ENCODE measurements at regions not wholly inside any gene's neighbourhood (a gene's known extent, or its start where the extent isn't known, plus 50 kb on each side); places are given as distances from the start of the nearest gene placed in this dataset.

DNA sequence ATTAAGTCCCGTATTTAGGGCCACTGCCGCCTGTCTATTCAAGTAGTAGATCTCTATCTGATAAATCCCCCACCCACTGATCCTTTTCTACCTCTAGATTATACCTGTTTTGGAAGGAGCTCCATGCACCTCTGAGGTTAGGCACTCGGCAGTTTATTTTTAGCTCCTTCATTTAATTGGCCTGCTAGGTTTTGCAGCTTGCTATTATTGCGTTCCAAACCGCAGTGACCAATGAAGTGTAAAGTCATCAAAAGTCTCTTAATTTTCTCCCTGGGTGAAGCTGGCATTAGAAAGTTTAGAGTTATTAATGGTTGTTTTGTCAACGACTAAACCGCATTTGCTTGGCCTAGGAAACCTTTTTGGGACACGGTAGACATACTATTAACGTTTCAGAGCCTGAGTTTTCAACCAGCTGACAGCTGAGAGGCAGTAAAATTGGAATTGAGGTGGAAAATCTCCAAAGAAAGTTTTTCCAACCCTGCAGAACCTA is 60.0 kb downstream of the RFPL4B start:
- Mint-ChIP-seq H3K4me1 (peaks cover 18% of the 10 kb centered on the region), H3K27me3 (ENCODE audit: insufficient read depth, low read depth, poor library complexity) (no peaks in the 10 kb centered on the region), H3K9me3 (peaks cover 3% of the 10 kb centered on the region; the same call in 2 of the 3 replicates), H3K4me3 (no peak overlapping the region), H3K27ac (no peak overlapping the region), H3K36me3 (ENCODE audit: low read depth) (no peaks in the 10 kb centered on the region)
- Histone ChIP-seq H3K36me3 (ENCODE audit: insufficient read depth) (no peaks in the 10 kb centered on the region), H3K4me1 (ENCODE audit: insufficient read depth) (peaks cover 20% of the 10 kb centered on the region), H2AFZ (no peak overlapping the region), H3K27ac (ENCODE audit: low read depth) (no peak overlapping the region), H3K4me2 (no peak overlapping the region), H4K20me1 (replicated peaks; ENCODE audit: insufficient read depth) (no peaks in the 10 kb centered on the region), H3K79me2 (replicated peaks; ENCODE audit: insufficient read depth) (no peaks in the 10 kb centered on the region), H3K27me3 (ENCODE audit: insufficient read depth) (no peaks in the 10 kb centered on the region), H3F3A (replicated peaks; ENCODE audit: low read depth) (no peaks in the 10 kb centered on the region), H3K9me2 (ENCODE audit: insufficient read depth) (0 out of 2 replicates have a peak, but pooled peaks cover 5% of the 10 kb centered on the region), H3K4me3 (no peak overlapping the region)
- DNase-seq (ENCODE audit: low spot score) (no peak), ATAC-seq (no peak)
- TF ChIP-seq, protein P1, sequence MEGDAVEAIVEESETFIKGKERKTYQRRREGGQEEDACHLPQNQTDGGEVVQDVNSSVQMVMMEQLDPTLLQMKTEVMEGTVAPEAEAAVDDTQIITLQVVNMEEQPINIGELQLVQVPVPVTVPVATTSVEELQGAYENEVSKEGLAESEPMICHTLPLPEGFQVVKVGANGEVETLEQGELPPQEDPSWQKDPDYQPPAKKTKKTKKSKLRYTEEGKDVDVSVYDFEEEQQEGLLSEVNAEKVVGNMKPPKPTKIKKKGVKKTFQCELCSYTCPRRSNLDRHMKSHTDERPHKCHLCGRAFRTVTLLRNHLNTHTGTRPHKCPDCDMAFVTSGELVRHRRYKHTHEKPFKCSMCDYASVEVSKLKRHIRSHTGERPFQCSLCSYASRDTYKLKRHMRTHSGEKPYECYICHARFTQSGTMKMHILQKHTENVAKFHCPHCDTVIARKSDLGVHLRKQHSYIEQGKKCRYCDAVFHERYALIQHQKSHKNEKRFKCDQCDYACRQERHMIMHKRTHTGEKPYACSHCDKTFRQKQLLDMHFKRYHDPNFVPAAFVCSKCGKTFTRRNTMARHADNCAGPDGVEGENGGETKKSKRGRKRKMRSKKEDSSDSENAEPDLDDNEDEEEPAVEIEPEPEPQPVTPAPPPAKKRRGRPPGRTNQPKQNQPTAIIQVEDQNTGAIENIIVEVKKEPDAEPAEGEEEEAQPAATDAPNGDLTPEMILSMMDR (conservative IDR thresholded peaks at IDR 0.05; ENCODE audit: low read depth in 2 of 2) = no peak
- TF ChIP-seq, protein P2, sequence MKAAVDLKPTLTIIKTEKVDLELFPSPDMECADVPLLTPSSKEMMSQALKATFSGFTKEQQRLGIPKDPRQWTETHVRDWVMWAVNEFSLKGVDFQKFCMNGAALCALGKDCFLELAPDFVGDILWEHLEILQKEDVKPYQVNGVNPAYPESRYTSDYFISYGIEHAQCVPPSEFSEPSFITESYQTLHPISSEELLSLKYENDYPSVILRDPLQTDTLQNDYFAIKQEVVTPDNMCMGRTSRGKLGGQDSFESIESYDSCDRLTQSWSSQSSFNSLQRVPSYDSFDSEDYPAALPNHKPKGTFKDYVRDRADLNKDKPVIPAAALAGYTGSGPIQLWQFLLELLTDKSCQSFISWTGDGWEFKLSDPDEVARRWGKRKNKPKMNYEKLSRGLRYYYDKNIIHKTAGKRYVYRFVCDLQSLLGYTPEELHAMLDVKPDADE (IDR thresholded peaks at IDR 0.05) = no peak
- TF ChIP-seq ZNF331 (CRISPR knock-in tag; IDR thresholded peaks at IDR 0.05; ENCODE audit: low read depth) (no peak), CREB1 (CRISPR knock-in tag; IDR thresholded peaks at IDR 0.05; ENCODE audit: low read depth) (no peak)

DNA sequence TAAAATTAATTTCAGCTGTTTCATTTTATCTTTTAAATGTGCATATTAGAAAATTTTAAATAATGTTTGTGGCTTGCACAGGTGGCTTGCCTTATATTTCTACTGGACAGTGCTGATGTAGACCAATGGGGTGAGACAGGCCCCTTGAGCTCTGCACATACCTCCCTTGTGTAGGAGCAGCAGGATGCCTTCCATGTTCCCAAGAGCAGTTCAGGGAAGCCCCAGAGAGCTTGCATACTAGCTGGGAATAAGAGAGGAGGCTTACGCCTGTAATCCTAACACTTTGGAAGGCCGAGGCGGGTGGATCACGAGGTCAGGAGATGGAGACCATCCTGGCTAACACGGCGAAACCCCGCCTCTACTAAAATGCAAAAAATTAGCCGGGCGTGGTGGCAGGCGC is 61.4 kb downstream of the RFPL4B start:
- Histone ChIP-seq H3K4me2 (peak overlapping the region; percentile 39; the same call in 1 of the 2 replicates), H3K9me2 (ENCODE audit: insufficient read depth) (no peaks in the 10 kb centered on the region), H3K27me3 (ENCODE audit: insufficient read depth) (no peaks in the 10 kb centered on the region), H4K20me1 (replicated peaks; ENCODE audit: insufficient read depth) (no peaks in the 10 kb centered on the region), H2AFZ (peak overlapping the region; percentile 72; the same call in 1 of the 2 replicates), H3K79me2 (replicated peaks; ENCODE audit: insufficient read depth) (no peaks in the 10 kb centered on the region), H3K27ac (ENCODE audit: low read depth) (no peak overlapping the region), H3K4me1 (ENCODE audit: insufficient read depth) (peaks cover 20% of the 10 kb centered on the region), H3K36me3 (ENCODE audit: insufficient read depth) (no peaks in the 10 kb centered on the region), H3F3A (replicated peaks; ENCODE audit: low read depth) (no peaks in the 10 kb centered on the region), H3K4me3 (no peak overlapping the region)
- TF ChIP-seq, protein P3, sequence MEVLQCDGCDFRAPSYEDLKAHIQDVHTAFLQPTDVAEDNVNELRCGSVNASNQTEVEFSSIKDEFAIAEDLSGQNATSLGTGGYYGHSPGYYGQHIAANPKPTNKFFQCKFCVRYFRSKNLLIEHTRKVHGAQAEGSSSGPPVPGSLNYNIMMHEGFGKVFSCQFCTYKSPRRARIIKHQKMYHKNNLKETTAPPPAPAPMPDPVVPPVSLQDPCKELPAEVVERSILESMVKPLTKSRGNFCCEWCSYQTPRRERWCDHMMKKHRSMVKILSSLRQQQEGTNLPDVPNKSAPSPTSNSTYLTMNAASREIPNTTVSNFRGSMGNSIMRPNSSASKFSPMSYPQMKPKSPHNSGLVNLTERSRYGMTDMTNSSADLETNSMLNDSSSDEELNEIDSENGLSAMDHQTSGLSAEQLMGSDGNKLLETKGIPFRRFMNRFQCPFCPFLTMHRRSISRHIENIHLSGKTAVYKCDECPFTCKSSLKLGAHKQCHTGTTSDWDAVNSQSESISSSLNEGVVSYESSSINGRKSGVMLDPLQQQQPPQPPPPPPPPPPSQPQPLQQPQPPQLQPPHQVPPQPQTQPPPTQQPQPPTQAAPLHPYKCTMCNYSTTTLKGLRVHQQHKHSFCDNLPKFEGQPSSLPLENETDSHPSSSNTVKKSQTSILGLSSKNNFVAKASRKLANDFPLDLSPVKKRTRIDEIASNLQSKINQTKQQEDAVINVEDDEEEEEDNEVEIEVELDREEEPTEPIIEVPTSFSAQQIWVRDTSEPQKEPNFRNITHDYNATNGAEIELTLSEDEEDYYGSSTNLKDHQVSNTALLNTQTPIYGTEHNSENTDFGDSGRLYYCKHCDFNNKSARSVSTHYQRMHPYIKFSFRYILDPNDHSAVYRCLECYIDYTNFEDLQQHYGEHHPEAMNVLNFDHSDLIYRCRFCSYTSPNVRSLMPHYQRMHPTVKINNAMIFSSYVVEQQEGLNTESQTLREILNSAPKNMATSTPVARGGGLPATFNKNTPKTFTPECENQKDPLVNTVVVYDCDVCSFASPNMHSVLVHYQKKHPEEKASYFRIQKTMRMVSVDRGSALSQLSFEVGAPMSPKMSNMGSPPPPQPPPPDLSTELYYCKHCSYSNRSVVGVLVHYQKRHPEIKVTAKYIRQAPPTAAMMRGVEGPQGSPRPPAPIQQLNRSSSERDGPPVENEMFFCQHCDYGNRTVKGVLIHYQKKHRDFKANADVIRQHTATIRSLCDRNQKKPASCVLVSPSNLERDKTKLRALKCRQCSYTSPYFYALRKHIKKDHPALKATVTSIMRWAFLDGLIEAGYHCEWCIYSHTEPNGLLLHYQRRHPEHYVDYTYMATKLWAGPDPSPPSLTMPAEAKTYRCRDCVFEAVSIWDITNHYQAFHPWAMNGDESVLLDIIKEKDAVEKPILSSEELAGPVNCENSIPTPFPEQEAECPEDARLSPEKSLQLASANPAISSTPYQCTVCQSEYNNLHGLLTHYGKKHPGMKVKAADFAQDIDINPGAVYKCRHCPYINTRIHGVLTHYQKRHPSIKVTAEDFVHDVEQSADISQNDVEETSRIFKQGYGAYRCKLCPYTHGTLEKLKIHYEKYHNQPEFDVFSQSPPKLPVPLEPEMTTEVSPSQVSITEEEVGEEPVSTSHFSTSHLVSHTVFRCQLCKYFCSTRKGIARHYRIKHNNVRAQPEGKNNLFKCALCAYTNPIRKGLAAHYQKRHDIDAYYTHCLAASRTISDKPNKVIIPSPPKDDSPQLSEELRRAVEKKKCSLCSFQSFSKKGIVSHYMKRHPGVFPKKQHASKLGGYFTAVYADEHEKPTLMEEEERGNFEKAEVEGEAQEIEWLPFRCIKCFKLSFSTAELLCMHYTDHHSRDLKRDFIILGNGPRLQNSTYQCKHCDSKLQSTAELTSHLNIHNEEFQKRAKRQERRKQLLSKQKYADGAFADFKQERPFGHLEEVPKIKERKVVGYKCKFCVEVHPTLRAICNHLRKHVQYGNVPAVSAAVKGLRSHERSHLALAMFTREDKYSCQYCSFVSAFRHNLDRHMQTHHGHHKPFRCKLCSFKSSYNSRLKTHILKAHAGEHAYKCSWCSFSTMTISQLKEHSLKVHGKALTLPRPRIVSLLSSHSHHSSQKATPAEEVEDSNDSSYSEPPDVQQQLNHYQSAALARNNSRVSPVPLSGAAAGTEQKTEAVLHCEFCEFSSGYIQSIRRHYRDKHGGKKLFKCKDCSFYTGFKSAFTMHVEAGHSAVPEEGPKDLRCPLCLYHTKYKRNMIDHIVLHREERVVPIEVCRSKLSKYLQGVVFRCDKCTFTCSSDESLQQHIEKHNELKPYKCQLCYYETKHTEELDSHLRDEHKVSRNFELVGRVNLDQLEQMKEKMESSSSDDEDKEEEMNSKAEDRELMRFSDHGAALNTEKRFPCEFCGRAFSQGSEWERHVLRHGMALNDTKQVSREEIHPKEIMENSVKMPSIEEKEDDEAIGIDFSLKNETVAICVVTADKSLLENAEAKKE (CRISPR knock-in tag; IDR thresholded peaks at IDR 0.05) = no peak
- TF ChIP-seq EZH2phosphoT487 (IDR thresholded peaks at IDR 0.05; ENCODE audit: unreplicated experiment) = no peak
- no peak for TF ChIP-seq EZH2 (IDR thresholded peaks at IDR 0.05; ENCODE audit: low read depth, unreplicated experiment)
- TF ChIP-seq, protein P1 (conservative IDR thresholded peaks at IDR 0.05; ENCODE audit: low read depth in 2 of 2) = no peak
- no peak for TF ChIP-seq POLR2AphosphoS5 (IDR thresholded peaks at IDR 0.05; ENCODE audit: low read depth)
- no peak for TF ChIP-seq CREB1 (CRISPR knock-in tag; IDR thresholded peaks at IDR 0.05; ENCODE audit: low read depth)
- Mint-ChIP-seq H3K4me1 (peaks cover 18% of the 10 kb centered on the region), H3K27ac (no peak overlapping the region), H3K27me3 (ENCODE audit: insufficient read depth, low read depth, poor library complexity) (no peaks in the 10 kb centered on the region), H3K9me3 (no peaks in the 10 kb centered on the region), H3K4me3 (no peak overlapping the region), H3K36me3 (ENCODE audit: low read depth) (no peaks in the 10 kb centered on the region)
- peak; percentile 21 for DNase-seq (ENCODE audit: low spot score)
- peak; percentile 94 for ATAC-seq
